ENCODE measurements at regions not wholly inside any gene's neighbourhood (a gene's known extent, or its start where the extent isn't known, plus 50 kb on each side); places are given as distances from the start of the nearest gene placed in this dataset.

- Histone ChIP-seq H3K4me3 (ENCODE audit: low read depth in 1 of 3, low read length in 3 of 3) (no peak overlapping the region), H3K27ac (ENCODE audit: low read depth in 1 of 2, low read length in 2 of 2) (no peak overlapping the region), H3K9me3 (ENCODE audit: control insufficient read depth in 4 of 4, low read length in 3 of 4) (peaks cover 0 to 1% (median 0%) of the 10 kb centered on the region in 4 donors), H3K9ac (ENCODE audit: low read depth in 1 of 2, low read length in 2 of 2) (no peak overlapping the region), H3K4me1 (ENCODE audit: control insufficient read depth in 4 of 4, insufficient read depth in 4 of 4, low read length in 3 of 4) (no peaks in the 10 kb centered on the region), H3K27me3 (ENCODE audit: control insufficient read depth in 4 of 4, insufficient read depth in 4 of 4, low read length in 3 of 4) (no peaks in the 10 kb centered on the region), H3K36me3 (ENCODE audit: control insufficient read depth in 4 of 4, insufficient read depth in 3 of 4, low read depth in 1 of 4, low read length in 3 of 4) (no peaks in the 10 kb centered on the region)
- no peak for DNase-seq (ENCODE audit: low spot score)
- TF ChIP-seq ZBTB33 (IDR thresholded peaks at IDR 0.05): no peak
- TF ChIP-seq CTCF (IDR thresholded peaks at IDR 0.05; ENCODE audit: low read depth, low read length, missing input control): no peak
- no peak for TF ChIP-seq SP1 (IDR thresholded peaks at IDR 0.05)
- no peak for TF ChIP-seq GABPA (IDR thresholded peaks at IDR 0.05 in 1 of 2, conservative IDR thresholded peaks at IDR 0.05 in 1 of 2)
- TF ChIP-seq FOXA1 (IDR thresholded peaks at IDR 0.05): no peak
- TF ChIP-seq ATF3 (IDR thresholded peaks at IDR 0.05): no peak
- TF ChIP-seq EGR1 (IDR thresholded peaks at IDR 0.05; ENCODE audit: low read depth in 2 of 2): no peak
- no peak for TF ChIP-seq NR2F2 (IDR thresholded peaks at IDR 0.05)
- no peak for TF ChIP-seq MAX (IDR thresholded peaks at IDR 0.05)
- TF ChIP-seq TAF1 (conservative IDR thresholded peaks at IDR 0.05): no peak
- TF ChIP-seq RXRA (IDR thresholded peaks at IDR 0.05): no peak
- TF ChIP-seq FOXA2 (IDR thresholded peaks at IDR 0.05): no peak
- TF ChIP-seq HNF4A (conservative IDR thresholded peaks at IDR 0.05): no peak
- TF ChIP-seq YY1 (IDR thresholded peaks at IDR 0.05): no peak
- no peak for TF ChIP-seq RAD21 (IDR thresholded peaks at IDR 0.05)
- 77% methylated on average over 1 of the region's 1 CpG for WGBS
Measured at GRCh38 chr12:42799966-42800365, 210.4 kb upstream of the PRICKLE1 start.

GRCh38 chr12:42798811-42799438, 209.4 kb upstream of the PRICKLE1 start:
- no peak overlapping the region for H3K4me3 ChIP-seq (ENCODE audit: low read depth in 1 of 3, low read length in 3 of 3)
- H3K9me3 ChIP-seq (ENCODE audit: control insufficient read depth in 4 of 4, low read length in 3 of 4): peaks cover 0 to 1% (median 0%) of the 10 kb centered on the region in 4 donors
- no peak for DNase-seq (ENCODE audit: low spot score)
- H3K9ac ChIP-seq (ENCODE audit: low read depth in 1 of 2, low read length in 2 of 2): no peak overlapping the region
- H3K27ac ChIP-seq (ENCODE audit: low read depth in 1 of 2, low read length in 2 of 2): no peak overlapping the region
- H3K36me3 ChIP-seq (ENCODE audit: control insufficient read depth in 4 of 4, insufficient read depth in 3 of 4, low read depth in 1 of 4, low read length in 3 of 4): no peaks in the 10 kb centered on the region
- H3K4me1 ChIP-seq (ENCODE audit: control insufficient read depth in 4 of 4, insufficient read depth in 4 of 4, low read length in 3 of 4): no peaks in the 10 kb centered on the region
- WGBS: 70% methylated on average over 2 of the region's 2 CpGs
- H3K27me3 ChIP-seq (ENCODE audit: control insufficient read depth in 4 of 4, insufficient read depth in 4 of 4, low read length in 3 of 4): no peaks in the 10 kb centered on the region
- TF ChIP-seq JUND (IDR thresholded peaks at IDR 0.05) (no peak), TAF1 (conservative IDR thresholded peaks at IDR 0.05) (no peak), ATF3 (IDR thresholded peaks at IDR 0.05) (no peak), ZBTB33 (IDR thresholded peaks at IDR 0.05) (no peak), GABPA (IDR thresholded peaks at IDR 0.05 in 1 of 2, conservative IDR thresholded peaks at IDR 0.05 in 1 of 2) (no peak), SP1 (IDR thresholded peaks at IDR 0.05) (no peak), RAD21 (IDR thresholded peaks at IDR 0.05) (no peak), HNF4G (IDR thresholded peaks at IDR 0.05) (no peak), RXRA (IDR thresholded peaks at IDR 0.05) (no peak), CTCF (IDR thresholded peaks at IDR 0.05; ENCODE audit: low read depth, low read length, missing input control) (no peak), EGR1 (IDR thresholded peaks at IDR 0.05; ENCODE audit: low read depth in 2 of 2) (no peak), FOXA2 (IDR thresholded peaks at IDR 0.05) (no peak), YY1 (IDR thresholded peaks at IDR 0.05) (no peak), HNF4A (conservative IDR thresholded peaks at IDR 0.05) (no peak), REST (IDR thresholded peaks at IDR 0.05) (no peak)

All from liver (tissue), 8 donors.